ENCODE measurements at regions not wholly inside any gene's neighbourhood (a gene's known extent, or its start where the extent isn't known, plus 50 kb on each side); places are given as distances from the start of the nearest gene placed in this dataset.
"Not testable (repeated sequence)": the region's sequence is repeated elsewhere in the genome, so short reads cannot be mapped to it uniquely, and the experiment has no call there.

DNA sequence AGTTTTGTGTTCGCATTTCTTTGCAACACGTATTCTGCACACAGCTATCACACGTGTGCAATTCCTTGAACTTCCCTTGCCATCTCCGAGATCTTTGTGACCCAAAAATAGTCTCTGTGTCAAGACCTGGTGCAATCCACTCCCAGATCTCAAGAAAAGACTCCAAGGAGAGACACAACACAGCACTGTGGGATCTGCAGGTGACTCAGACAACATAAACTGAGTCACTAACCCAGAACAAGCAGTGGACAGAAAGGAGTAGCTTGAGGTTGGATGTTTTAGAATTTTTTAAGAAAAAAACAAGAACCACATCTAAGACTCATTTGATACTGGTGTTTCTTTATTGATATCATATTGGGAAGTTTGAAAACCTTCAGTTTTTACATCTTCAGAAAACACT lies 396.9 kb downstream of the AGTPBP1 start:
- DNase-seq (ENCODE audit: low read depth in 4 of 4, low spot score in 1 of 4), result no peak

GRCh38 chr9:85339338-85339737 lies 402.4 kb downstream of the AGTPBP1 start:
- DNase-seq (ENCODE audit: low read depth in 4 of 4, low spot score in 1 of 4), result no peak

DNA sequence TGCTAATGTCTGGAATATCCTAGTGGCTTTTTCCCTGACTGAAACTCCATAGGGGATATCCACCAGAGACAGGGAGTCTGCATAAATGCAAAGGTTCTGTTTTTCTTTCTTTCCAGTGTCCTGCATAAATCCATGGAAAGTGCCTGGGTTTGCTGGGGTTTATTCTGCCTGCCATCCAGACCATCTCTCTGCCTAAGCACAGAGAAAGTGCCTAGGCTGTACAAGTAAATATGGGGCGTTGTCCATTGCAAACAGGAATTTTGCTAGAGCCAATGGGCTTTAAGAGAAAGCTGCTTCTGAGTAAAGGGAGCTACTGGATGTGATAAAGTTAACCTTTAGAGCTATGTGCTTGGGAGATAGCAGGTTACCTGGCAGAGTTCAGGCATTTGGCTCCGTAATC lies 407.5 kb downstream of the AGTPBP1 start:
- no peak for DNase-seq (ENCODE audit: low read depth in 4 of 4, low spot score in 1 of 4)

DNA sequence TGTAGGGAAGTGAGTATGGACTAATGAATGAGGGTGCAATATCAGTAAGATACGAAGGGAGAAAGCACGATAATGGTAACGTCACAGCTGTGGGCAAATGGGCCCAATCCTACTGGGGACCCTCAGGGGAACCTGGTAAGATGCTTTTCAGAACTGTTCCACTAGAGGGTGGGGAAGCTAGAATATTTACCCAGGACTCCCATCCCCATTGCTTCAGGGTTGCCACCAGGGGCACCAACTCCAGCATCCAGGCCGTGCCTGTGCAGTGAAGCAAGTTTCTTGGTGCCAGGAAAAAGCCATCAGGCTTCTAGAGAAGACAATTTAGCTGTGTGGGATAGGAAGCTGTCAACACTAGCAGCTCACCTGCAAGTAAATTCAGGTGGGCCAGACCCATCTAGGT lies 409.3 kb downstream of the AGTPBP1 start:
- no peak for DNase-seq (ENCODE audit: low read depth in 4 of 4, low spot score in 1 of 4)

DNA sequence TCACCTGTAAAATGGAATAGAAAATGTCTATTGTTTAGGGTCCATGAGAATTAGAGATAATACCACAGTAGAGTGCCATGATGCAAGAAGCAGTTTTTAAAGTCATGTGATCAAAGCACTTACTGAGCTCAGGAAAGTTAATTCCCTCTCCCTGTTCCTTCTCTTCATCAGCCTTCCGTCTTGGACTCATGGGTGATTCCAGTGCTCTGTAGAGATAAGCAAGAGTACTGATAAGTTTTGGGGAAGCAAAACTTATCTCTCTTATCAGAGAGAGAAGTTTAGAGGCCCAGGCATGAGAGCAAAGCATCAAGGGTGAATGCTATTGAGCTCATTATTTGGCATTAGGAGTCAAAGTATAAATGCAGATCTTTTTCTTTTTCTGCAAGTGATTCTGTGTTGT lies 410.1 kb downstream of the AGTPBP1 start:
- no peak for DNase-seq (ENCODE audit: low read depth in 4 of 4, low spot score in 1 of 4)

- DNase-seq (ENCODE audit: low read depth in 4 of 4, low spot score in 1 of 4), result no peak
Measured at GRCh38 chr9:85322592-85322991, 419.2 kb downstream of the AGTPBP1 start.

DNA sequence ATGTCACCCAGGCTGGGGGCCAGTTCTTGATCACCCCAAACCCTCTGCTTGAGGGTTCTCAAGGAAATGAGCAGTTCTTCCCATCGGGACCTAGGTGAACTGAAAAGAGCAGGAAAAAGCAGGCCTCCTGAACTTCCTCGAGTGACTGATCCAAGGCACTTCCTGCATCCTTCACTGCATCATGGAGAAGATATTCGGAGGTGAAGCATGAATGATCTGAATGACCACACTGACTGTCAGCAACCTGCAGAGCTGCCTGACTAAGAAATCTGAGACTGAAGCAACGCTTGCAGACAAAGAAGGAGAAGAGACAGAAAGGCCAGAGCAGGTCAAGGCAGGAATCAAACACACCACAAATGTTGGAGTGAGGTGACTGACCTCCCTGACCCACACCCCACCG lies 420.2 kb downstream of the AGTPBP1 start:
- no peak for DNase-seq (ENCODE audit: low read depth in 4 of 4, low spot score in 1 of 4)

- no peak for DNase-seq (ENCODE audit: low read depth in 4 of 4, low spot score in 1 of 4)
Measured at GRCh38 chr9:85319936-85320656, 421.7 kb downstream of the AGTPBP1 start.

GRCh38 chr9:85315535-85315934 lies 426.2 kb downstream of the AGTPBP1 start:
- not testable (repeated sequence) for DNase-seq (ENCODE audit: low read depth in 4 of 4, low spot score in 1 of 4)

DNA sequence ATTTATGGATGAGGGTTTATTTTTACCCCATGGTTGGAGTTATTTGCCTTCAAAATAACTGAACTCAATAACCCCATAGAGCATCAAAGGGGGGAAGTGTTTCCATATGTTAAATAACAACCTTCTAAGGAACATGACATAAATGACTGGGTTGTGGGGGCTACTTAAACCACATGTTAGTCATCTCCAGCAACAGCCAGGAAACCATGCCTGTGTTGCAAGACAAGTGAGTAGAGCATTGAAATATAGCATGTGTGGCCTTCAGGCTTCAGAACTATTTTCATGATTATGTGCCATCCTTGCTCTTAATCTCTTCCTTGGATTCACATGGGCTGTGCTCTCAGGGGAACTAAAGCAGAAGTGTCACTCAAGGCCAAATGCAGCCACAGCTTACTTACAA lies 431.2 kb downstream of the AGTPBP1 start:
- no peak for DNase-seq (ENCODE audit: low read depth in 4 of 4, low spot score in 1 of 4)

GRCh38 chr9:85303757-85304134 lies 438.0 kb downstream of the AGTPBP1 start:
- no peak for DNase-seq (ENCODE audit: low read depth in 4 of 4, low spot score in 1 of 4)

DNA sequence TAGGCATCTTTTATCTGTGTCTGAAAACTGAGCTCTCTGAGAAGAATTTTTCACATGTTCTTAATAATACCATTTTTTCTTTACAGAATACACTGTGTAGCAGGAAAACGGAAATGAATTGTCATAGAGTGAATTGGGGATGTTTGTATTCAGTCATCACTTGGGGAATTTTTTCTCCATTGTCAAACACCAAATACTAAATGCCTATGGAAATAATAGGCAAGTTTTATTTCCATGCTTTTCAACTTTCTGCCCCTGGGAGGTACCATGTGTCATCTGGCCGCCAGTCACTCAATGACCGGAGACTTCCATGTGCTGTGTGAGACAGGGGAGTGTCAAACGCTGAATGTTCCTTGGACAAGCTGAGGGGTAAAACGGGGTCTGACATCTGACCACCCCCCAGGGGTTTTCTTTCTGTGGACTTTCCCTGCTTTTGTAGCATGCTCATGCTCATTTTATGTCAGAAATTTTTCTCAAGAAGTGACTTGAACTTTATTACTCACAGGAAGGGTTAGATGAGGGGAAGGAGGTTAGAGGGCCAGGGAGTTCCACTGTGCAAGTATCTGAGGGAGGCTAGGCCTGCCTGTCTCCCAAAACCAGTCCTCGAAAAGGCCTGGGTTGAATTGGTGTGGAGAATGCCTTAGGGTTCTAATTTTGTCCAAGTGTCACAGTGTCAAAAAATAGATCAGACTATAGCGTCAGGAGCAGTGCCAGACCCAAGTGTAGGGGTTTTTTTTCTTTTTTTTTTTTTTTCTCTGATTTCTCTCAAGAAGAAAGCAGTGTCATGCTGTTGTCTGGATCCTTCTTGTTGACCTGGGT lies 438.6 kb downstream of the AGTPBP1 start:
- DNase-seq (ENCODE audit: low read depth in 4 of 4, low spot score in 1 of 4), result no peak

GRCh38 chr9:85298499-85298898 lies 443.3 kb downstream of the AGTPBP1 start:
- DNase-seq (ENCODE audit: low read depth in 4 of 4, low spot score in 1 of 4), result no peak

DNA sequence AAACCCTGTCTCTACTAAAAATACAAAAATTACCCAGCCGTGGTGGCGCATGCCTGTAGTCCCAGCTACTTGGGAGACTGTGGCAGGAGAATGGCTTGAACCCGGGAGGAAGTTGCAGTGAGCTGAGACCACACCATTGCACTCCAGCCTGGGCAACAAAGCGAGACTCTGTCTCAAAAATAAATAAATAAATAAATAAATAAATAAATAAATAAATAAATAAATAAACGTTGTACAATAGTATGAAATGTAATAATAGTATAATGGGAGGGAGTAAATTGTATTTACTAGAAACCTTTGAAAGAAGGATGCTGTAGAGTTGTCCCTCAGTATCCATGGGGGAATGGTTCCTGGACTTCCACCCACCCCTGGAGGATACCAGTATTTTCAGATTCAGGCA lies 446.5 kb downstream of the AGTPBP1 start:
- DNase-seq (ENCODE audit: low read depth in 4 of 4, low spot score in 1 of 4), result not testable (repeated sequence)

DNA sequence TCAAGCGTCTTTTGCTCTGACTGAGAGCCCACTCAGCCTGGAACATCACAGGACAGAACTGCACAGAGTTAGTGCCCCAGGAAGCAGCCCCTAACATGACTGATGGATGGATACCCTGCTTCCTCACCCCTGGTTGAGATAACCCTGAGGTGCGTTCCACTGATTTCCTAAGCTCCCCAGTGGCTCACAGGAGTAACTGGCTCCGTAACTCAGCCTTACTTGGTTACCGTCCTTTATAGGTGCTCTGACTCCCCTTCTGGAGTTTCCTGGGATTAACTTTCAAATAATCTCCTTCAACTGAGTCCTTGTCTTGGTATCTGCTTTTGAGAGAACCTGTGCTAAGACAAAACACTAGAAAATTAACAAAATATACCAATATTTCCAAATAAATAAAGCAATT lies 449.5 kb downstream of the AGTPBP1 start:
- no peak for DNase-seq (ENCODE audit: low read depth in 4 of 4, low spot score in 1 of 4)

DNA sequence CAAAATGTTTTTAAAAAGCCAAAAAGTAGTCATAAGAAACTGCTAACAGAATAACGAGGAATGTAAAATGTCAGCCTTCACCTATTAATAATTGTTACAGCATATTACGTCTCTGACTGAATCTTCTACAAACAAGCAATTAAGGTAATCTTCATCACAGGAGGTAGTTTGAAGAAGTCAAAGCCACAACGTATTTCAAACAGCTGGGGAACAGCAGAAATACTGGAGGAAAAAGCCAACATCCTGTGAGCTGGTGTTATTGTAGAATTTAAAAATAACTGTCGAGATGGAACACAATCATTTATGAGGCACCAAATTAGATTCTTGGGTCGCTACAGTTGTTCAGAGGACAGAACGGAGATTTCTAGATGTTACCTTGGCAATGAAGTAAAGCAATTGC lies 450.5 kb downstream of the AGTPBP1 start:
- DNase-seq (ENCODE audit: low read depth in 4 of 4, low spot score in 1 of 4), result no peak

GRCh38 chr9:85290019-85290418 lies 451.7 kb downstream of the AGTPBP1 start:
- no peak for DNase-seq (ENCODE audit: low read depth in 4 of 4, low spot score in 1 of 4)

GRCh38 chr9:85289142-85289541 lies 452.6 kb downstream of the AGTPBP1 start:
- no peak for DNase-seq (ENCODE audit: low read depth in 4 of 4, low spot score in 1 of 4)

DNA sequence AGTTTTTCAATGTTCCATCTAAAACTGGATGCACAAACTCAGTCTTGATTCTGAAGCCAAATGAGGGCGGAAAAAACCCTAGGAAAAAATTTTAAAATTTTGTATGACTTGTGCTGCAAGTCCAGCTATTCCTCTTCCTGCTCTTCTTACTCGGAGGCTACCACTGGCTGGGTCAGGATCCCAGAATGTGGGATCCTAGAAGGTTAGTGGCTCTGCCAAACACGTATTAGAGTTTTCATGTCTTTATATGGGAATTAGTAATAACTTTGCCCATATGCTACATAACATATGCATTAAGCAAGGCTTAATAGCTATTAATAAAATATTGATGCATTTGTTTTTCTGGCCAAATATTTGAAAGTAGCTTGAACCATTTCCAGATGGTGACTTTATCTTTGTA lies 458.3 kb downstream of the AGTPBP1 start:
- DNase-seq (ENCODE audit: low read depth in 4 of 4, low spot score in 1 of 4), result no peak

DNA sequence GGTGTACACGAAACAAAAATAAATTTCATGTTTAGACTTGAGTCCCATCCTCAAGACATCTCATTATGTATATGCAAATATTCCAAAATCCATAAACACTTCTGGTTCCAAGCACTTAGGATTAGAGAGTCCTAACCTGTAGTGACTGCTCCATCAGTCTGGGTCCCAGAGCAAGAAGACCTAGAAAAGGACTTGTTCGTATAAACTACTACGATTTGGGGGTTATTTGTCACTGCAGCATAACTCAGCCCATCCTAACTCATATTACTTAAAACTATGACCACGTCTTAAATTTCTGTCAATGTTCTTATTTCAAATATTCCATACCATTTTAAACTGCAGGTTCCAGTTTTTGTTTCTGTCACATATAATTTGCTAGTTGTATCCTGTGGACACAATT lies 463.0 kb downstream of the AGTPBP1 start:
- DNase-seq (ENCODE audit: low read depth in 4 of 4, low spot score in 1 of 4), result no peak

DNA sequence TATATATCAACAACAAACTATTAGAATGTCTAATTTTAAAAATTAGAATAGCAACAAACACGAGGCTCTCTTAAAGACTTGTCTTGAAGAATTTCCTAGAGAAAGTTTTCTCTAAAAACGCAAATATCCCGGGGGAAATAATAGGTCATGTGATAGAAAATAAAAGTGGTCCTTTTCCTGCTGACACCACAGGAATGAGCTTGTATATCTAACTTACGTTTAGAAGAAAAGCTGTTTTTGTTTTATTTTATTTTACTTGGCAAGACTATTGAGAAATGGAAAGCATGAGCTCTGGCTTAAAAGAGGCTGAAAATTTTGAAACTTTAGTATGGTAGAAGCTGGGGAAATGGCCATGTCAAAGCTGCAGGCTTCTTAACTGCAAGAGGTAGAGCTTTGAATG lies 465.0 kb downstream of the AGTPBP1 start:
- no peak for DNase-seq (ENCODE audit: low read depth in 4 of 4, low spot score in 1 of 4)

- DNase-seq (ENCODE audit: low read depth in 4 of 4, low spot score in 1 of 4), result no peak
Measured at GRCh38 chr9:85269811-85270210, 471.9 kb downstream of the AGTPBP1 start.

DNA sequence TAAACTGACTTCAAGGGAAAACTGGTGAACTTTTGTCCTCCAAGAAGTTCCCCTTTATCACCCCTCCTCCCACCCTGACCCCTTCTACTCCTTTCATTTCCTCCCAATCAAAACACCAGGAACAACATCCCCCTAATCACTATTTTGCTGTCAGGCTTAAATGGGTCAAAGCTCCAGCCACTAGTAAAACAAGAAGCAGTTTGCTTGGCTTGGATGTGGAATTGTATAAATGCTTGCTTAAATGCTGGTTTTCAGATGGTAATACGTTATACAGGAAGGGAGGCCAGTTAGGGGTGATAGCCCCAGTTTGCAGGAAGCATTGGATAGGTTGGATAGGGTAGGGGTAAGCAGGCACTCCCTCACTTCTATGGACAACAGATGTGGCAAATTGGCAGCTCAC lies 473.6 kb downstream of the AGTPBP1 start:
- no peak for DNase-seq (ENCODE audit: low read depth in 4 of 4, low spot score in 1 of 4)
